Chondrocyte (in vitro differentiated cells): ENCODE measurements at regions not wholly inside any gene's neighbourhood (a gene's known extent, or its start where the extent isn't known, plus 50 kb on each side); places are given as distances from the start of the nearest gene placed in this dataset.

ENCODE experiments used
- DNase-seq: peaks from one replicate; pipeline ENCODE4 v3.0.0; 2021; ENCODE audit warnings: mixed read lengths, low spot score
- H3K27ac Mint-ChIP-seq: one replicate; pipeline ENCODE4 v1.8.0; 2021; ENCODE audit warnings: mild to moderate bottlenecking, moderate library complexity, mixed read lengths; ENCODE audit not compliant: unreplicated experiment
- H3K27me3 Mint-ChIP-seq: 2 replicates; pipeline ENCODE4 v1.8.0; 2021; ENCODE audit warnings: low read depth, mixed read lengths
- H3K36me3 Mint-ChIP-seq: 2 replicates; pipeline ENCODE4 v1.8.0; 2021; ENCODE audit warnings: low read depth, mixed read lengths
- H3K4me1 Mint-ChIP-seq: 2 replicates; pipeline ENCODE4 v1.8.0; 2021; ENCODE audit warnings: low read depth, mild to moderate bottlenecking, mixed read lengths
- H3K4me3 Mint-ChIP-seq: one replicate; pipeline ENCODE4 v1.8.0; 2021; ENCODE audit warnings: mild to moderate bottlenecking, moderate library complexity, mixed read lengths; ENCODE audit not compliant: unreplicated experiment
- H3K9me3 Mint-ChIP-seq: 2 replicates; pipeline ENCODE4 v1.8.0; 2021; ENCODE audit warnings: low read depth, mixed read lengths
- TF ChIP-seq, protein P1 (sequence below): fragments of 200-600 bp; sonication (generic); IDR thresholded peaks from 2 replicates; pipeline ENCODE4 v1.5.0; 2021; ENCODE audit warnings: antibody characterized with exemption, mild to moderate bottlenecking, moderate library complexity

DNA sequence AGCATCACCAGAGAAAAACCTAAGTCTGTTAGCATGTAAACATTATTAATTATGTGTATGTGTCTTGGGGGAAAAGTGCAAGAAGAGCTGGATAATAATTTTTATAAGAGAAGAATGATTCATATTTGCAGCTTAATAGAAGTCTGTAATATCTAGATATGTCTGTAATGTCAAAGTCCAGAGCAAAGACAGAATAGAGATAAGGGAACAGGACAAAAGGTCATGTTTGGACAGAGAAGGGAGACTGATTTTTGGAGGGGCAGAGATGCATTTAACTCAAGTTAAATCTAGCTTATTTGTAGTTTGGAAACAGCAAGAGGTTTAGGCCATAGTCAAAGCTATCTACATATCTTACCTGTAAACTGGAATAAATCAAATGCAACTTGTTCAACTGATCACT is 61.2 kb downstream of the MAGED1 start:
- no peak overlapping the region for H3K4me3 Mint-ChIP-seq
- peaks cover 39% of the 10 kb centered on the region for H3K9me3 Mint-ChIP-seq
- H3K27me3 Mint-ChIP-seq: peaks cover 3% of the 10 kb centered on the region
- no peaks in the 10 kb centered on the region for H3K4me1 Mint-ChIP-seq
- H3K27ac Mint-ChIP-seq: no peak overlapping the region
- no peak for DNase-seq
- H3K36me3 Mint-ChIP-seq: no peaks in the 10 kb centered on the region
- TF ChIP-seq, protein P1, sequence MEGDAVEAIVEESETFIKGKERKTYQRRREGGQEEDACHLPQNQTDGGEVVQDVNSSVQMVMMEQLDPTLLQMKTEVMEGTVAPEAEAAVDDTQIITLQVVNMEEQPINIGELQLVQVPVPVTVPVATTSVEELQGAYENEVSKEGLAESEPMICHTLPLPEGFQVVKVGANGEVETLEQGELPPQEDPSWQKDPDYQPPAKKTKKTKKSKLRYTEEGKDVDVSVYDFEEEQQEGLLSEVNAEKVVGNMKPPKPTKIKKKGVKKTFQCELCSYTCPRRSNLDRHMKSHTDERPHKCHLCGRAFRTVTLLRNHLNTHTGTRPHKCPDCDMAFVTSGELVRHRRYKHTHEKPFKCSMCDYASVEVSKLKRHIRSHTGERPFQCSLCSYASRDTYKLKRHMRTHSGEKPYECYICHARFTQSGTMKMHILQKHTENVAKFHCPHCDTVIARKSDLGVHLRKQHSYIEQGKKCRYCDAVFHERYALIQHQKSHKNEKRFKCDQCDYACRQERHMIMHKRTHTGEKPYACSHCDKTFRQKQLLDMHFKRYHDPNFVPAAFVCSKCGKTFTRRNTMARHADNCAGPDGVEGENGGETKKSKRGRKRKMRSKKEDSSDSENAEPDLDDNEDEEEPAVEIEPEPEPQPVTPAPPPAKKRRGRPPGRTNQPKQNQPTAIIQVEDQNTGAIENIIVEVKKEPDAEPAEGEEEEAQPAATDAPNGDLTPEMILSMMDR: no peak

DNA sequence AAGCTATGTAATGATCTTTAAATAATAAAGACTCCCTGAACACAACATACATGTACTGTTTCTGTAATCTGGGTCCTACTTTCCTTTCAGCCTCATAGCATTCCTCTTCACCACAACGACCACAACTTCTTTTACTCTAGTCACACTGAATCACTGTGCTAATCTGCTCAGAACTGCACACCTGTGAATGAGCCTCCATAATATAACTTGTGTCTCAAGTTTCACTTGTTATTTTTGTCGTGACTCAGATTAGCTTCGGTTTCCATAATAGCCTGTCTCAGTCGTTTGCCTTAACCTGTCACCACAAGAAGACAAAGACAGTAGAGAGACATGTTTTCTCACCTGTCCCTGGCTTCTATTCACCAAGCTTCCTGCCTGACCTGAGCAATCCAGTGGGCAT is 61.8 kb downstream of the MAGED1 start:
- DNase-seq: no peak
- H3K4me3 Mint-ChIP-seq: no peak overlapping the region
- H3K27me3 Mint-ChIP-seq: peaks cover 3% of the 10 kb centered on the region
- TF ChIP-seq, protein P1: no peak
- no peaks in the 10 kb centered on the region for H3K4me1 Mint-ChIP-seq
- no peak overlapping the region for H3K27ac Mint-ChIP-seq
- H3K36me3 Mint-ChIP-seq: no peaks in the 10 kb centered on the region
- peaks cover 39% of the 10 kb centered on the region for H3K9me3 Mint-ChIP-seq

DNA sequence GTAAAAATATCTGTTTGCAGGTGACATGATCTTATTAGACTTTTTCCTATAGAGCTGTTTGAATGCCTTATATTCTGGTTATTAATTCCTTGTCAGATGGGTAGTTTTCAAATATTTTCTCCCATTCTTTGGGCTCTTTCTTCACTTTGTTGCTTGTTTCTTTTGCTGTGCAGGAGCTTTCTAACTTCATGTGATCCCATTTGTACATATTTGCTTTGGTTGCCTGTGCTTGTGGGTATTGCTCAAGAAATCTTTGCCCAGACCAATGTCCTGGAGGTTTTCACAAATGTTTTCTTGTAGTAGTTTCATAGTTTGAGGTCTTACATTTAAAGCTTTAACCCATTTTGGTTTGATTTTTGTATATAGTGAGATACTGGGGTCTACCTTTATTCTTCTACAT is 63.0 kb downstream of the MAGED1 start:
- Mint-ChIP-seq H3K4me3 (no peak overlapping the region), H3K9me3 (peaks cover 33% of the 10 kb centered on the region), H3K36me3 (no peaks in the 10 kb centered on the region), H3K27me3 (peaks cover 3% of the 10 kb centered on the region), H3K4me1 (no peaks in the 10 kb centered on the region), H3K27ac (no peak overlapping the region)
- no peak for DNase-seq
- TF ChIP-seq, protein P1: no peak

DNA sequence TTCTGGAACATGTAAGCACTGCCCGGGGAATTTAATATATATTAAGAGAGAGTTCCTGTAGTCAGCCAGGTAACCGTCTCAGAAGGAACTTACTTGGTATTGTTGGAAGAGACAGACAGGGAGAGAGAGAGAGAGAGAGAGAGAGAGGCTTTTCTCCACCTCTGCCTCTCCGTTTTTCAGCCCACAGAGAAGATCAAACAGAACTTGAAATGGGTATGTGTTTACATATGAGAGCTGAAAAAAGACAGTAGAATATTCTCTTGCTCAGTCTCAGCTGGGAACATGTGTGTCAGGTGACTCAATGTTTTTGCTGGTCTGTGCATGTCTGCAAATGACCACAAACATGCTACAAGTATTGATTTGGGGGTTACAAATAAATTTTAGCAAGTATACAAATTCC is 81.9 kb downstream of the MAGED1 start:
- Mint-ChIP-seq H3K4me1 (no peaks in the 10 kb centered on the region), H3K27ac (no peak overlapping the region), H3K36me3 (no peaks in the 10 kb centered on the region), H3K9me3 (peaks cover 11% of the 10 kb centered on the region), H3K27me3 (peaks cover 1% of the 10 kb centered on the region), H3K4me3 (no peak overlapping the region)
- TF ChIP-seq, protein P1: no peak
- no peak for DNase-seq

DNA sequence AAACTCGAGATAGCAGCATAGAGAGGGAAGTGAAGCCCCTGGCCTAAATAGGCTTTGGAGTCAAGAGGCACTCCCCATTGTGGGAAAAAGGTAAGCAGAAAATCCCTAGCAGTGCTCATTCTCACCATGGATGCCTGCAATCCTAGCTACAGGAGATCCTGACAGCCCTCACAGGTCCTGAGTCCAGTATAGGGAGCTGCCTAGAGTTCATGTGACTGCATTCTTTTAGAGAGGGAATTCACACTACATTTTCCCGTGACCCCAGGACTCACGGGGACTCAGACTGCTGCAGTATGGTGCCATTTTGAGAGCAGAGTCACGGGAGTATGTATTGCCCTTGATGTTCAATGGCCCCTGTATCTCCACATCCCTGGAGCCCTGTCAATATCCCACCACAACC is 82.4 kb downstream of the MAGED1 start:
- TF ChIP-seq, protein P1: no peak
- Mint-ChIP-seq H3K27ac (no peak overlapping the region), H3K9me3 (peaks cover 7% of the 10 kb centered on the region), H3K4me1 (no peaks in the 10 kb centered on the region), H3K27me3 (peaks cover 1% of the 10 kb centered on the region), H3K36me3 (no peaks in the 10 kb centered on the region), H3K4me3 (no peak overlapping the region)
- DNase-seq: peak; percentile 12
